ENCODE measurements at regions not wholly inside any gene's neighbourhood (a gene's known extent, or its start where the extent isn't known, plus 50 kb on each side); places are given as distances from the start of the nearest gene placed in this dataset.

GRCh38 chr5:158135682-158136179 is 276.8 kb upstream of the CLINT1 start:
- Histone ChIP-seq H3K27me3 (ENCODE audit: insufficient read depth, low read depth) (no peaks in the 10 kb centered on the region), H3K4me3 (no peak overlapping the region), H2AFZ (no peak overlapping the region), H3K79me2 (ENCODE audit: low read depth) (no peaks in the 10 kb centered on the region), H3K4me2 (no peak overlapping the region), H3K27ac (no peak overlapping the region), H3K9me2 (ENCODE audit: insufficient read depth) (no peaks in the 10 kb centered on the region), H4K20me1 (ENCODE audit: insufficient read depth) (no peaks in the 10 kb centered on the region), H3F3A (ENCODE audit: insufficient read depth, low read depth) (no peaks in the 10 kb centered on the region), H3K4me1 (replicated peaks; ENCODE audit: insufficient read depth) (no peaks in the 10 kb centered on the region), H3K36me3 (ENCODE audit: low read depth) (no peaks in the 10 kb centered on the region), H3K9me3 (ENCODE audit: insufficient read depth, low read depth) (no peaks in the 10 kb centered on the region)
- POLR2A ChIA-PET (ENCODE audit: unreplicated experiment): no interaction called here
- no peak for DNase-seq
- TF ChIP-seq CTCF (conservative IDR thresholded peaks at IDR 0.05) (no peak), EZH2 (IDR thresholded peaks at IDR 0.05; ENCODE audit: low read depth) (no peak)
- CTCF ChIA-PET: no interaction called here
- no TSS peak for BruUV-seq (replicated peaks)
- intact Hi-C loops (cut with micrococcal nuclease; ENCODE audit: unreplicated experiment): no loop called here

- Histone ChIP-seq H3K79me2 (ENCODE audit: low read depth) (no peaks in the 10 kb centered on the region), H3F3A (ENCODE audit: insufficient read depth, low read depth) (no peaks in the 10 kb centered on the region), H3K36me3 (ENCODE audit: low read depth) (no peaks in the 10 kb centered on the region), H3K9me3 (ENCODE audit: insufficient read depth, low read depth) (no peaks in the 10 kb centered on the region), H3K4me3 (no peak overlapping the region), H3K4me1 (replicated peaks; ENCODE audit: insufficient read depth) (no peaks in the 10 kb centered on the region), H3K27ac (no peak overlapping the region), H3K27me3 (ENCODE audit: insufficient read depth, low read depth) (no peaks in the 10 kb centered on the region; the same call in 1 of the 2 replicates), H3K9me2 (ENCODE audit: insufficient read depth) (no peaks in the 10 kb centered on the region), H3K4me2 (no peak overlapping the region), H2AFZ (no peak overlapping the region), H4K20me1 (ENCODE audit: insufficient read depth) (no peaks in the 10 kb centered on the region)
- no TSS peak for BruUV-seq (replicated peaks)
- ChIA-PET CTCF (no interaction called here), POLR2A (ENCODE audit: unreplicated experiment) (no interaction called here)
- TF ChIP-seq EZH2 (IDR thresholded peaks at IDR 0.05; ENCODE audit: low read depth) (no peak), CTCF (conservative IDR thresholded peaks at IDR 0.05) (no peak)
- intact Hi-C loops (cut with micrococcal nuclease; ENCODE audit: unreplicated experiment): no loop called here
- DNase-seq: no peak
These were observed 274.4 kb upstream of the CLINT1 start for GRCh38 chr5:158133369-158133768.

GRCh38 chr5:158127536-158127935 is 268.6 kb upstream of the CLINT1 start:
- no peak overlapping the region for H3K4me3 ChIP-seq
- H3K4me2 ChIP-seq: no peak overlapping the region
- no peak for DNase-seq
- POLR2A ChIA-PET (ENCODE audit: unreplicated experiment): no interaction called here
- H3K9me2 ChIP-seq (ENCODE audit: insufficient read depth): no peaks in the 10 kb centered on the region
- CTCF ChIA-PET: no interaction called here
- H3K36me3 ChIP-seq (ENCODE audit: low read depth): no peaks in the 10 kb centered on the region
- no peaks in the 10 kb centered on the region for H3K9me3 ChIP-seq (ENCODE audit: insufficient read depth, low read depth)
- no peak overlapping the region for H3K27ac ChIP-seq
- no peaks in the 10 kb centered on the region for H3F3A ChIP-seq (ENCODE audit: insufficient read depth, low read depth)
- H2AFZ ChIP-seq: no peak overlapping the region
- TF ChIP-seq EZH2 (IDR thresholded peaks at IDR 0.05; ENCODE audit: low read depth) (no peak), CTCF (conservative IDR thresholded peaks at IDR 0.05) (no peak)
- H3K27me3 ChIP-seq (ENCODE audit: insufficient read depth, low read depth): peaks cover 3% of the 10 kb centered on the region; the same call in 1 of the 2 replicates
- no peaks in the 10 kb centered on the region for H4K20me1 ChIP-seq (ENCODE audit: insufficient read depth)
- no peaks in the 10 kb centered on the region for H3K4me1 ChIP-seq (replicated peaks; ENCODE audit: insufficient read depth)
- intact Hi-C loops (cut with micrococcal nuclease; ENCODE audit: unreplicated experiment): no loop called here
- BruUV-seq (replicated peaks): no TSS peak
- H3K79me2 ChIP-seq (ENCODE audit: low read depth): no peaks in the 10 kb centered on the region
